ENCODE measurements at regions not wholly inside any gene's neighbourhood (a gene's known extent, or its start where the extent isn't known, plus 50 kb on each side); places are given as distances from the start of the nearest gene placed in this dataset.

DNA sequence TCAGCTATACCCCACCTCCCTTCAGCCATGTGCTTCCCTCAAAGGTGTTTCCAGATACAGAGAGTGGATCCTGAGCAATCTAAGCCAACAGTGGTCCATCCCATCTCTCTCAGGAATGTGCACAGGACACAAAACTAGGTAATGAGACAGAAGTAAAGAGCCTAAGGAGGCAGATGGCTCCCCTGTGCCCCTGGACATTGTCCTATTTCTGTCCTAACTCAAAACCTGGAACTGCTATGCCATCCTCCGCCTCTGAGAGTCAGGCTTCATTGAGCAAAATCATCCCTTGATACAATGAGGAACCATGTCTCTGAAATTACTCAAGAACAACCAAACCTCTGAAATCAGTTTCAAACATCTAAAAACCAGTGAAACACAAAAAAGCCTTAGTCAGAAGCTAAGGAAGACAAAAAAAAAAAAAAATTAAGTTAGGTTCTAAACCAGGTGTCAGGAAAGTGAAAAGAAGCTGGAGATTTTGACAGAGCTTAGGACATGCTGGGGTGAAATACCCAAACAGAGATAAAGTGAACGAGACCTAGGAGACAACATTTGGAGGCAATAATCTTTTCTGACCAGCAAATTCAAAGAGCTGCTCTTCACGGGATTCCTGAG lies 200.3 kb upstream of the PLEKHG7 start (continued):
- TF ChIP-seq, protein P1, sequence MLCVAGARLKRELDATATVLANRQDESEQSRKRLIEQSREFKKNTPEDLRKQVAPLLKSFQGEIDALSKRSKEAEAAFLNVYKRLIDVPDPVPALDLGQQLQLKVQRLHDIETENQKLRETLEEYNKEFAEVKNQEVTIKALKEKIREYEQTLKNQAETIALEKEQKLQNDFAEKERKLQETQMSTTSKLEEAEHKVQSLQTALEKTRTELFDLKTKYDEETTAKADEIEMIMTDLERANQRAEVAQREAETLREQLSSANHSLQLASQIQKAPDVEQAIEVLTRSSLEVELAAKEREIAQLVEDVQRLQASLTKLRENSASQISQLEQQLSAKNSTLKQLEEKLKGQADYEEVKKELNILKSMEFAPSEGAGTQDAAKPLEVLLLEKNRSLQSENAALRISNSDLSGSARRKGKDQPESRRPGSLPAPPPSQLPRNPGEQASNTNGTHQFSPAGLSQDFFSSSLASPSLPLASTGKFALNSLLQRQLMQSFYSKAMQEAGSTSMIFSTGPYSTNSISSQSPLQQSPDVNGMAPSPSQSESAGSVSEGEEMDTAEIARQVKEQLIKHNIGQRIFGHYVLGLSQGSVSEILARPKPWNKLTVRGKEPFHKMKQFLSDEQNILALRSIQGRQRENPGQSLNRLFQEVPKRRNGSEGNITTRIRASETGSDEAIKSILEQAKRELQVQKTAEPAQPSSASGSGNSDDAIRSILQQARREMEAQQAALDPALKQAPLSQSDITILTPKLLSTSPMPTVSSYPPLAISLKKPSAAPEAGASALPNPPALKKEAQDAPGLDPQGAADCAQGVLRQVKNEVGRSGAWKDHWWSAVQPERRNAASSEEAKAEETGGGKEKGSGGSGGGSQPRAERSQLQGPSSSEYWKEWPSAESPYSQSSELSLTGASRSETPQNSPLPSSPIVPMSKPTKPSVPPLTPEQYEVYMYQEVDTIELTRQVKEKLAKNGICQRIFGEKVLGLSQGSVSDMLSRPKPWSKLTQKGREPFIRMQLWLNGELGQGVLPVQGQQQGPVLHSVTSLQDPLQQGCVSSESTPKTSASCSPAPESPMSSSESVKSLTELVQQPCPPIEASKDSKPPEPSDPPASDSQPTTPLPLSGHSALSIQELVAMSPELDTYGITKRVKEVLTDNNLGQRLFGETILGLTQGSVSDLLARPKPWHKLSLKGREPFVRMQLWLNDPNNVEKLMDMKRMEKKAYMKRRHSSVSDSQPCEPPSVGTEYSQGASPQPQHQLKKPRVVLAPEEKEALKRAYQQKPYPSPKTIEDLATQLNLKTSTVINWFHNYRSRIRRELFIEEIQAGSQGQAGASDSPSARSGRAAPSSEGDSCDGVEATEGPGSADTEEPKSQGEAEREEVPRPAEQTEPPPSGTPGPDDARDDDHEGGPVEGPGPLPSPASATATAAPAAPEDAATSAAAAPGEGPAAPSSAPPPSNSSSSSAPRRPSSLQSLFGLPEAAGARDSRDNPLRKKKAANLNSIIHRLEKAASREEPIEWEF (IDR thresholded peaks at IDR 0.05; ENCODE audit: insufficient replicate concordance, low read depth, low read length), result no peak
- TF ChIP-seq CHD2 (IDR thresholded peaks at IDR 0.05; ENCODE audit: borderline replicate concordance, low read depth, low read length) (peak; percentile 10; the same call in 1 of the 2 replicates), BMI1 (IDR thresholded peaks at IDR 0.05; ENCODE audit: borderline replicate concordance) (no peak), KLF5 (IDR thresholded peaks at IDR 0.05; ENCODE audit: partially characterized antibody) (no peak), TCF12 (IDR thresholded peaks at IDR 0.05; ENCODE audit: low read depth, low read length) (no peak), GABPA (IDR thresholded peaks at IDR 0.05; ENCODE audit: low read depth) (no peak), MYB (IDR thresholded peaks at IDR 0.05; ENCODE audit: borderline replicate concordance, low read depth, low read length) (no peak), NFYB (IDR thresholded peaks at IDR 0.05; ENCODE audit: insufficient read depth, low read depth, low read length) (no peak), CBFB (IDR thresholded peaks at IDR 0.05; ENCODE audit: low read depth) (no peak; the same call in 1 of the 2 replicates), EZH2 (IDR thresholded peaks at IDR 0.05; ENCODE audit: borderline replicate concordance, control insufficient read depth, low read depth, low read length) (no peak), PAX5 (IDR thresholded peaks at IDR 0.05; ENCODE audit: borderline replicate concordance, low read depth, low read length) (peak; percentile 63; the same call in 1 of the 2 replicates), KAT2A (conservative IDR thresholded peaks at IDR 0.05; ENCODE audit: control insufficient read depth, low read depth, low read length) (no peak), RBBP5 (conservative IDR thresholded peaks at IDR 0.05) (no peak), NR2F1 (conservative IDR thresholded peaks at IDR 0.05) (no peak), NBN (IDR thresholded peaks at IDR 0.05) (peak; percentile 90), FOS (IDR thresholded peaks at IDR 0.05; ENCODE audit: borderline replicate concordance, extremely low read depth, insufficient read length) (no peak), ATF7 (IDR thresholded peaks at IDR 0.05; ENCODE audit: low read depth) (no peak)
- TF ChIP-seq, protein P2, sequence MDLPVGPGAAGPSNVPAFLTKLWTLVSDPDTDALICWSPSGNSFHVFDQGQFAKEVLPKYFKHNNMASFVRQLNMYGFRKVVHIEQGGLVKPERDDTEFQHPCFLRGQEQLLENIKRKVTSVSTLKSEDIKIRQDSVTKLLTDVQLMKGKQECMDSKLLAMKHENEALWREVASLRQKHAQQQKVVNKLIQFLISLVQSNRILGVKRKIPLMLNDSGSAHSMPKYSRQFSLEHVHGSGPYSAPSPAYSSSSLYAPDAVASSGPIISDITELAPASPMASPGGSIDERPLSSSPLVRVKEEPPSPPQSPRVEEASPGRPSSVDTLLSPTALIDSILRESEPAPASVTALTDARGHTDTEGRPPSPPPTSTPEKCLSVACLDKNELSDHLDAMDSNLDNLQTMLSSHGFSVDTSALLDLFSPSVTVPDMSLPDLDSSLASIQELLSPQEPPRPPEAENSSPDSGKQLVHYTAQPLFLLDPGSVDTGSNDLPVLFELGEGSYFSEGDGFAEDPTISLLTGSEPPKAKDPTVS (IDR thresholded peaks at IDR 0.05; ENCODE audit: low read depth, low read length), result no peak
- TF ChIP-seq, protein P3, sequence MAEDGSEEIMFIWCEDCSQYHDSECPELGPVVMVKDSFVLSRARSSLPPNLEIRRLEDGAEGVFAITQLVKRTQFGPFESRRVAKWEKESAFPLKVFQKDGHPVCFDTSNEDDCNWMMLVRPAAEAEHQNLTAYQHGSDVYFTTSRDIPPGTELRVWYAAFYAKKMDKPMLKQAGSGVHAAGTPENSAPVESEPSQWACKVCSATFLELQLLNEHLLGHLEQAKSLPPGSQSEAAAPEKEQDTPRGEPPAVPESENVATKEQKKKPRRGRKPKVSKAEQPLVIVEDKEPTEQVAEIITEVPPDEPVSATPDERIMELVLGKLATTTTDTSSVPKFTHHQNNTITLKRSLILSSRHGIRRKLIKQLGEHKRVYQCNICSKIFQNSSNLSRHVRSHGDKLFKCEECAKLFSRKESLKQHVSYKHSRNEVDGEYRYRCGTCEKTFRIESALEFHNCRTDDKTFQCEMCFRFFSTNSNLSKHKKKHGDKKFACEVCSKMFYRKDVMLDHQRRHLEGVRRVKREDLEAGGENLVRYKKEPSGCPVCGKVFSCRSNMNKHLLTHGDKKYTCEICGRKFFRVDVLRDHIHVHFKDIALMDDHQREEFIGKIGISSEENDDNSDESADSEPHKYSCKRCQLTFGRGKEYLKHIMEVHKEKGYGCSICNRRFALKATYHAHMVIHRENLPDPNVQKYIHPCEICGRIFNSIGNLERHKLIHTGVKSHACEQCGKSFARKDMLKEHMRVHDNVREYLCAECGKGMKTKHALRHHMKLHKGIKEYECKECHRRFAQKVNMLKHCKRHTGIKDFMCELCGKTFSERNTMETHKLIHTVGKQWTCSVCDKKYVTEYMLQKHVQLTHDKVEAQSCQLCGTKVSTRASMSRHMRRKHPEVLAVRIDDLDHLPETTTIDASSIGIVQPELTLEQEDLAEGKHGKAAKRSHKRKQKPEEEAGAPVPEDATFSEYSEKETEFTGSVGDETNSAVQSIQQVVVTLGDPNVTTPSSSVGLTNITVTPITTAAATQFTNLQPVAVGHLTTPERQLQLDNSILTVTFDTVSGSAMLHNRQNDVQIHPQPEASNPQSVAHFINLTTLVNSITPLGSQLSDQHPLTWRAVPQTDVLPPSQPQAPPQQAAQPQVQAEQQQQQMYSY (CRISPR knock-in tag; IDR thresholded peaks at IDR 0.05), result no peak
- TF ChIP-seq, protein P4, sequence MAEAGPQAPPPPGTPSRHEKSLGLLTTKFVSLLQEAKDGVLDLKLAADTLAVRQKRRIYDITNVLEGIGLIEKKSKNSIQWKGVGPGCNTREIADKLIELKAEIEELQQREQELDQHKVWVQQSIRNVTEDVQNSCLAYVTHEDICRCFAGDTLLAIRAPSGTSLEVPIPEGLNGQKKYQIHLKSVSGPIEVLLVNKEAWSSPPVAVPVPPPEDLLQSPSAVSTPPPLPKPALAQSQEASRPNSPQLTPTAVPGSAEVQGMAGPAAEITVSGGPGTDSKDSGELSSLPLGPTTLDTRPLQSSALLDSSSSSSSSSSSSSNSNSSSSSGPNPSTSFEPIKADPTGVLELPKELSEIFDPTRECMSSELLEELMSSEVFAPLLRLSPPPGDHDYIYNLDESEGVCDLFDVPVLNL (IDR thresholded peaks at IDR 0.05; ENCODE audit: low read depth, low read length), result no peak

All from GM12878 (cell line).